ENCODE measurements at regions not wholly inside any gene's neighbourhood (a gene's known extent, or its start where the extent isn't known, plus 50 kb on each side); places are given as distances from the start of the nearest gene placed in this dataset.

GRCh38 chr22:34414467-34415440, 494.5 kb upstream of the LARGE1 start (continued):
- no peak for TF ChIP-seq UBTF (CRISPR knock-in tag; IDR thresholded peaks at IDR 0.05)
- TF ChIP-seq TBX3 (IDR thresholded peaks at IDR 0.05; ENCODE audit: borderline replicate concordance) = no peak
- no peak for TF ChIP-seq RNF219 (CRISPR knock-in tag; IDR thresholded peaks at IDR 0.05)
- TF ChIP-seq CCAR2 (optimal IDR thresholded peaks at IDR 0.05; ENCODE audit: low read depth, low read length) = no peak
- no peak for TF ChIP-seq PRMT3 (CRISPR knock-in tag; IDR thresholded peaks at IDR 0.05; ENCODE audit: borderline replicate concordance, low read depth)
- TF ChIP-seq SNAI1 (CRISPR knock-in tag; IDR thresholded peaks at IDR 0.05; ENCODE audit: borderline replicate concordance) = no peak
- no peak for TF ChIP-seq NFATC3 (CRISPR knock-in tag; IDR thresholded peaks at IDR 0.05)
- no peak for TF ChIP-seq ZKSCAN5 (CRISPR knock-in tag; IDR thresholded peaks at IDR 0.05)
- TF ChIP-seq ZBTB38 (CRISPR knock-in tag; IDR thresholded peaks at IDR 0.05) = no peak
- peak; percentile 79; the same call in 1 of the 2 replicates for TF ChIP-seq ZNF780A (CRISPR knock-in tag; IDR thresholded peaks at IDR 0.05)
- TF ChIP-seq TRIM24 (CRISPR knock-in tag; IDR thresholded peaks at IDR 0.05) = no peak
- TF ChIP-seq GZF1 (CRISPR knock-in tag; IDR thresholded peaks at IDR 0.05) = no peak
- no peak for TF ChIP-seq MYNN (CRISPR knock-in tag; IDR thresholded peaks at IDR 0.05; ENCODE audit: low read depth)
- no peak for TF ChIP-seq AKAP8 (CRISPR knock-in tag; IDR thresholded peaks at IDR 0.05)
- TF ChIP-seq E2F1 (CRISPR knock-in tag; IDR thresholded peaks at IDR 0.05) = no peak
- TF ChIP-seq ZNF574 (CRISPR knock-in tag; IDR thresholded peaks at IDR 0.05) = peak; percentile 69
- no peak for TF ChIP-seq ZNF678 (CRISPR knock-in tag; IDR thresholded peaks at IDR 0.05)
- TF ChIP-seq ZNF337 (CRISPR knock-in tag; IDR thresholded peaks at IDR 0.05; ENCODE audit: borderline replicate concordance, low read depth) = no peak
- TF ChIP-seq TBP (CRISPR knock-in tag; IDR thresholded peaks at IDR 0.05) = no peak
- no peak for TF ChIP-seq SNRNP70 (IDR thresholded peaks at IDR 0.05; ENCODE audit: low read depth, low read length)
- no peak for TF ChIP-seq NCOA1 (CRISPR knock-in tag; IDR thresholded peaks at IDR 0.05)
- TF ChIP-seq HNRNPH1 (optimal IDR thresholded peaks at IDR 0.05; ENCODE audit: low read depth, low read length) = no peak

All from HepG2 (cell line).